RPMI7951 (cell line): ENCODE measurements at regions not wholly inside any gene's neighbourhood (a gene's known extent, or its start where the extent isn't known, plus 50 kb on each side); places are given as distances from the start of the nearest gene placed in this dataset.

Experiments
- DNase-seq: peaks from one replicate; pipeline ENCODE4 v3.0.0-alpha.2; 2012; ENCODE audit warnings: low read depth

GRCh38 chr12:69095765-69096477 lies 143.4 kb upstream of the CPSF6 start:
- DNase-seq = peak; percentile 25

DNA sequence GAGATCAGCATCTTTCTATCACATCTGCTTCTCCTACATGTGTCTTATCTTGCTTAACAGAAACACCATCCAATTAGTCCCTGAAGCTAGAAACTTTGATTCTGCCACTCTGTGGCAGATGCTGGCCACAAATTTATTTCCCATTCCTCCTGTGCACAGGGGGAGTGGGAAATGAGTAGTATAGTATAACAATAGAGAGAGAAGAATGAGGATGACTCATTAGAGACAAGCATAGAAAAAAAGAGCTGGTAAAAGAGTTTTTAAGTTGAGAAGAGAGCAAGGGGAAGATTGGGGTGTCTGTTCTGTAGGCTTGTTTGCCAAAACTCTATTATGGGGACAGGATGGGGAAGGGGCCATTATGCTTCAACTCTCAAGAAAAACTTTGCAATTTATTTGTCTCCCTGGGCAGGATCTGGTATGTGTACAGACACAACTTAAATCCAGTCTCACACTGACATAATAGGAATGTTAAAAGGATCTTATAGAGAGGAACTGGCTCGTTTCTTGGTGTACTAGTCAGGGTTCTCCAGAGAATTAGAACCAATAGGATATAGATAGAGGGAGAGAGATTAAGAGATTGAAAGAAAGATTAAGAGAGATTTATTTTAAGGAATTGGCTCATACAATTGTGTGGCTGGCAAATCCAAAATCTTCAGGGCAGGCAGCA lies 142.6 kb upstream of the CPSF6 start:
- peak; percentile 35 for DNase-seq

- DNase-seq = peak; percentile 66
Measured at GRCh38 chr12:69097619-69098368, 141.6 kb upstream of the CPSF6 start.

DNA sequence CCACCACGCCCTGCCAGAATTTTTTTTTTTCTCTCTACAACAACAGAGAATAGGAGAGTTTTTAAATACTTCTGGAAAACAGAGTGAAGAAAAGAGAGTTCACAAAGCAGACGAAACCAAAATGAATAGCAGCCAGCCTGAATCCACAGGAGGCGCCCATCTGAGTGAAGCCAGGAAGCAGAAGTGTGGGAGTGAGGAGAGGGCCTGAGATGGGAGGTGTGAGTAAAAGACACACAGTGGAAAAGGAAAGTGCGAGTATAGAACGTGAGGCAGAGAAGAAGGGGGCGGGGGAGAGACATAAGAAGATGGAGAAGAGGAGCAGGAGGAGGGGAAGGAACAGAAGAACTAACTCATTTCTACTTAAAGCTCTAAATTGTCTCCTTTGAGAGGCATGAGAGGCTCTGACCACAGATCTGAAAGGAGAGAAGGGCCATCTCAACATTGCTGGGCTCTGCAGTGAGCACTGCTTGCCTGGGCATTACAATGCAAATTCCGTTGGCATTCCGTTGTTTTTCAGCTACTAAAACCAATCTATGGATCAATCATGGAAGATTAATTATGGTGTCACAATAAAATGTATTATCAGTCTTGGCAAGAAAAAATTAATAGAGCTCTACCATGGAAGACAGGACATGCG lies 140.1 kb upstream of the CPSF6 start:
- no peak for DNase-seq

- peak; percentile 16 for DNase-seq
Measured at GRCh38 chr12:69101505-69101904, 137.9 kb upstream of the CPSF6 start.

DNA sequence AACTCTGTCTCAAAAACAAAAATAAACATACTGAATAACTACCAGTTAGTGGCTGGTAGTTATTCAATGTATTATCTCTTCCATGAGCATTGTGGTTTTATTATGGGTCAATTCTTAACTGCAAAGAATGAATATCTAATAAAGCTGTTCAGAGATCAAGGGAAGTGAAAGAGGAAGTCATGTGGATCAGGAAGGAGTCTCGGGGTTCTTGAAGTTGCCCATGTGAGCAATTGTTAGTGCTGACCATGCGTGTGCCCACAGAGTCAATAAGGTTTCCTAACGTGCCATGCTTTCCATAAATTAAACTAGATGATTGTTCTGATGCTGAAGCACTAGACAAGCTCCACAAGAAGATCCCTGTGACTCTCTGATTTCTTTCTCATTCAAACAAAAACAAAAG lies 136.5 kb upstream of the CPSF6 start:
- no peak for DNase-seq

- no peak for DNase-seq
Measured at GRCh38 chr12:69105101-69105962, 134.0 kb upstream of the CPSF6 start.

DNA sequence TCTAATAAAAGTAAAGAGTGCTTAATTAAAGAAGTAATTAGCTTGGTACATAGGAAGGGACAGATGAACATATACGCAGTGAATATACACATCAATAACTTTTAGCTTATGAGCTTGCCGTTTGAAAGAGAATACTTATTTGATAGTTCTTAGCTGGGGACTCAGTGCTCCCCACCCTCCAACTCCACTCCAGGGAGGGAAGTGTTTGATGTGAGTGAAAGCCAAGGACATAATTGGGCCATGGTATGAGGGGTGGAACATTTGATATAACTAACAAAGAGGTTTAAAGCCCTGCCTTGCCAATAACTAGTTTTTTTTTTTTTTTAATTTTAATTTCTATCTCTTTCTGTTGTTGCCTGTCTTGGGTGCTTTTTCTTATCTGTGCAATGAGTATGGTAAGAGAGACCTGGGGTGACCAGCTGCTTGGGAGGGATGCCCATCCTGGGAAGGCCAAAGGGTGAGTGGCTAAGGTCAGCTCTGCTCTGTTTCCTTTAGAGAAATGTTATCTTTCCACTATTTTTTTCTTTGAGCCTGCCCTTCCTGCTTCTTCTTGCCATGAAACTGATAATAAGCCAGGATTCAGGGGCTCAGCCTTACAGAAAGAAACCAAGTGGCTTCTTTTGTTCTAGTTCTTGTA lies 132.8 kb upstream of the CPSF6 start:
- no peak for DNase-seq

GRCh38 chr12:69107541-69107940 lies 131.8 kb upstream of the CPSF6 start:
- DNase-seq = no peak

DNA sequence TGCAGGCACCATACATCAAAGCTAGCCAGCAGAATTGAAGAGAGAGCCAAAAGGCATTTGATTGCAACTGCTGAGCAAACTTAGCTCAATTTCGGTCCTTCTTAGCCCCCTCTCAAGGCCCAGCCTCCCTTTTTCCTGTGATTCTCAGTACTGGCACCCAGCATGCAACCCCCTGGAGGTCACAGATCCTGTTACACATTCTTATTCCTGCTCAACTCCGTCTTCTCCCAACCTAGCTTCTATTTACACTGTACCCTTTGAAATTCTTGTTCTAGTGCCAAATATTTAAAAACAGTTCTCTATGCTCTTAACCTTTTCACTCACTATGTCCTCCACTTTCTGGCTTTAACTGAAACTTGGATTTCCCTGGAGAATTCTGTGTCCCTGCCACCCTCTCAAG lies 131.3 kb upstream of the CPSF6 start:
- no peak for DNase-seq

DNA sequence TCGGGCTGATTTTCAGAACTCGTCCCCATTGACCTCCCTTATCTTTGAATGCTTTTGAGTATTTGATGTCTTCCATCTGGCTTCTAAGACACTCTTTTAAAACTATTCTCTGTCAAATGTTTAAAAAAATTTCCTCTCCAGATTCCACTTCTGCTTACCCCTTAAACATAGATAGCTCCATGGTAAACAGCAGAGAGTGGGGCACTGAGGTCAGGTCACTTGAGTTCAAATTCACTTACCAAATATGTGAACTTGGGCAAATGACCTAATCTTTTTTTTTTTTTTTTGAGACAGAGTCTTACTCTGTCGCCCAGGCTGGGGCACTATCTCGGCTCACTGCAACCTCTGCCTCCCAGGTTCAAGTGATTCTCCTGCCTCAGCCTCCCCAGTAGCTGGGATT lies 126.8 kb upstream of the CPSF6 start:
- DNase-seq = no peak

DNA sequence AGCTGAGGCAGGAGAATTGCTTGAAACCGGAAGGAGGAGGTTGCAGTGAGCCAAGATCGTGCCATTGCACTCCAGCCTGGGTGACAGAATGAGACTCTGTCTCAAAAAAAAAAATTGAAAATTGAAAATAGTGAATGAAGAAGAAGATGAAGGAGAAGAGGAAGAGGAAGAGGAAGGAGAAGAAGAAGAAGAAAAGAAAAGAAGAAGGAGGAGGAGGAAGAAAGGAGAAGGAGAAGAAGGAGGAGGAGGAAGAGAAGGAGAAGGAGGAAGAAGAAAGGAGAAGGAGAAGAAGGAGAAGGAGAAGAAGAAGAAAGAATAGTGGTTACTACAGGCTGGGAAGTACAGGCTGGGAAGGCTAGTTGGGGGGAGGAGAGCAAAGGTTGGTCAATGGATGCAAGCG lies 124.3 kb upstream of the CPSF6 start:
- no peak for DNase-seq

DNA sequence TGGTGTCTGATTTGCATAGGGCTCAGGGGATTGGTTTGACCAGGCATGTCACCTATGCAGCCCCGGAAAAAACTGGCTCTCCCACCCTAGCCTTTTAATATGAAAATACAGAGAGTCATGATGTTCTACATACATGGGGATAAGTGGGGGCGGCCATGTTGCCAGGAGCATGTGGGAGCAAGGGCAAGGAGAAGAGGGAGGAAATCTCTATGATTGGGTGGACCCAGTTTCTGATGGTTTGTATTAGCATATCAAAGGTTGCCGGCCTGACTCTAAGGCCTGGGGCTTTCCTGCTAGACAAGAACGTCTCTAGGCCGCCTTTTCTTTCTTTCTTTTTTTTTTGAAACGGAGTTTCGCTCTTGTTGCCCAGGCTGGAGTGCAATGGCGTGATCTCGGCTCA lies 123.4 kb upstream of the CPSF6 start:
- DNase-seq = no peak

DNA sequence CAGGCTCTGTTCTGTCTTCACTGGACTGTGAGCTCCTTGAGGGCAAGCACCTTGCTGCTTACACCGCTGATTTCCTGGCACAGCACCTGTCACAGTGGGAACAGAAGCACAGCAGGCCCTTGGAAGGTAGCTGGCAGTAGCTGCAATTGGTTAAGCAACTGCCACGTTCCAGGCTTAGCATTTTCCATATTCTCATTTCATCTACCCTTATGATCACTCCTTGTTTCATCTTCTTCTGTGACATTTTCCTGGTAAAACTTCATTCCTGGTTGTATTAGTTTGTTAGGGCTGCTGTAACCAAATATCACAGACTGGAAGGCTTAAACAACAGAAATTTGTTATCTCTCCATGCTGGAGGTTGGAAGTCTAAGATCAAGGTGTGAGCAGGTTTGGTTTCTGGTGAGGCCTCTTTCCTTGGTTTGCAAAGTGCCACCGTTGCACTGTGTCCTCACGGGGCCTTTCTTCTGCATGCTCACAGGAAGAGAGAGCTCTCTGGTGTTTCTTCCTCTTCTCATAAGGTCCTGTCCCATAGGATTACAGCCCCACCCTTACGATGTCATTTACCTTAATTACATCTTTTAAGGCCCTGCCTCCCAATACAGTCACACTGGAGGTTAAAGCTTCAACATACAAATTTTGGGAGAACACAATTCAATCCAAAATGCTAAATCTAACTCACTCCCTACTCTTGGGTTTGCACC lies 121.7 kb upstream of the CPSF6 start:
- no peak for DNase-seq

DNA sequence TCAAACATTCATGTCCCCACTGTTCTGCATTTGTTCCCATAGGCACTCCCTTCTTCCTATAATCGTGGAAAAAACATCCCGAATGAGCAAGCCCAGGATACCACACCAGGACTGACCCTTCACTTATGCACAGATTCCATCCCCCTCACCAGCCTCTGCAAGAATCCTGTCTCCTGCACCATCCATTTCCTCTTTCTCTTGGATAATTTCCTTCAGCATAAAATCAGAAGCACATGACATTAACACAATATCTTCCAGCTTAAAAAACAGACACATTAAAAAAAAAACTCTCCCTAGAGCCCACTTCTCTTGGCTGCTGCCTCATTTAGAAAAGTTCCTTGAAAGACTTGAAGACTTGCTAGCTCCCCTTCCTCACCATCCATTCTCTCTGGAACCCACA lies 120.9 kb upstream of the CPSF6 start:
- DNase-seq = no peak

DNA sequence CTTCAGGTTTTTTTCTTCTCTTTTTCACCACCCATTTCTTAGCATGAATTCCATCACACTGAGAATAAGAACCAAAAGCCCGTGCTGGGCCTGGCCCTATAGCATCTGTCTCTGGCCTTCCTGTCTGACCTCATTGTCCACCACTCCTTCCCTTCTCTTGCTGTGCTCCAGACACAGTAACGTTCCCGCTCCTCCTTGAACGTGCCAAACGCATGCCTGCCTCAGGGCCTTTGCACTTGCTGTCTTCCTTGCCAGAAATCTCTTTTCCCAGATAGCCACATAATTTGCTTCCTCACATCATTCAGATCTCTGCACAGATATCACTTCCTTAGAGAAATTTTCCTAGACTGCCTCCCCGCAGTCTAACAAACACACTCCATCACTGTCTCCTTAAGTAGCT lies 119.6 kb upstream of the CPSF6 start:
- DNase-seq = no peak

GRCh38 chr12:69120354-69120753 lies 119.0 kb upstream of the CPSF6 start:
- DNase-seq = no peak

DNA sequence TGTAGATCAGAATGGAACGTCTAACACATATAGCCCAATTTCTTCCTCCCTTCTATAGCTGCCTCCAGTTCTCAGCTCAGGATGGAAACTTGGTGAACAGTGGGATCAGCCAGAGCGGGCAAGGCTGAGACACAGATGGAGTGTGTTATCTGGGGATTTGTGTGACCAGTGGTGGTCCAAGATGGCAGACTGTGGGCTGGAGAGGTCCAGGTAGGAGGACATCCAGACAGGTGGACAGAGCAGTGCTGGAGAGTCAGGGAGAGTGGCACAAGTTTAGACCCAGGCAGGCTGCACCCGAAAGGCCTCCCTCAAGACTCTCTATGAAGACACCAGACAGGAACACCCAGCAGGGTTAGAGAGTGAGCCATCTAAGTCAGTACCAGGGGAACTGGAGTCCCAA lies 116.1 kb upstream of the CPSF6 start:
- no peak for DNase-seq

- no peak for DNase-seq
Measured at GRCh38 chr12:69123919-69124638, 115.3 kb upstream of the CPSF6 start.

DNA sequence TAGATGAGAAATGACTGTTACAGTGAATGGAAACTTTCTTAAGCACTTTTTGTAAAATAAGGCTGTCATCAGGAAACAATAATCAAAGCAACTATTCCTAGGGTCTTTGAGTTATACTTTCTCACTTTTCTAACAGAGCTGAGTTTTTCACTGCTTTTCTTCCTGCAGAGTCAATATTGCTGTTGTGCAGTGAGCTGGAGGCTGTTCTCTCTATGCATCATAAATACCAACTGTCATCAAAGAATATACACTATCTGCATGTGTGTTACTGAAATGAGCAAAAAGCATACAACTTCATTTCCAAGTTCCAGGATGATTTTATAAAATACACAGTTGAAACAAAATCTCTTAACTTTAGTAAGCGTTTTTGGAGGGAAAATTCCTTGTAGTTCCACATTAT lies 110.4 kb upstream of the CPSF6 start:
- no peak for DNase-seq
